C4-2B (cell line): ENCODE measurements at regions not wholly inside any gene's neighbourhood (a gene's known extent, or its start where the extent isn't known, plus 50 kb on each side); places are given as distances from the start of the nearest gene placed in this dataset.

Experiments used
- ZFX ChIP-seq: fragments of 450-650 bp; IDR thresholded peaks from 2 replicates; pipeline ENCODE4 v1.6.1; 2017
- TF ChIP-seq, protein P1 (sequence below): fragments of 450-650 bp; conservative IDR thresholded peaks from 2 replicates; pipeline ENCODE4 v1.5.1; 2017; ENCODE audit warnings: mild to moderate bottlenecking

DNA sequence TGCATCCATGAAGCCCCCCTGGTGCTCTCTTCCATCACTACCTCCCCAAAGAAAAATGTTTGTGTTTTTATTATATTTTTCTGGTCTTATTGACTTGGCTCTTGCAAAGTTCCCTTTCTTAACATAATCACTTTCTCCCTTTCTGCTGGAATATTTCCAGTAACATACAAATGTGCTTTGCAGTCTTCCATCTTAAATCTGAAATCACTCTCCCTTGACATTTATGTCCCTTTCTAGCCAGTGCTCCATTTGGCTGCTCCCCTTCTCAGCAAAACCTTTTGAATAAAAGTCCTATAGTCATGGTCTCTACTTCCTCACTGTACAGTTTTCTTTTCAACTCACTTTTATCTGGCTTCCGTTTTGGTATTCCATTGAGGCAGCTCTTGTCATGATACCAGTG is 118.8 kb downstream of the SNAPC1 start:
- TF ChIP-seq, protein P1, sequence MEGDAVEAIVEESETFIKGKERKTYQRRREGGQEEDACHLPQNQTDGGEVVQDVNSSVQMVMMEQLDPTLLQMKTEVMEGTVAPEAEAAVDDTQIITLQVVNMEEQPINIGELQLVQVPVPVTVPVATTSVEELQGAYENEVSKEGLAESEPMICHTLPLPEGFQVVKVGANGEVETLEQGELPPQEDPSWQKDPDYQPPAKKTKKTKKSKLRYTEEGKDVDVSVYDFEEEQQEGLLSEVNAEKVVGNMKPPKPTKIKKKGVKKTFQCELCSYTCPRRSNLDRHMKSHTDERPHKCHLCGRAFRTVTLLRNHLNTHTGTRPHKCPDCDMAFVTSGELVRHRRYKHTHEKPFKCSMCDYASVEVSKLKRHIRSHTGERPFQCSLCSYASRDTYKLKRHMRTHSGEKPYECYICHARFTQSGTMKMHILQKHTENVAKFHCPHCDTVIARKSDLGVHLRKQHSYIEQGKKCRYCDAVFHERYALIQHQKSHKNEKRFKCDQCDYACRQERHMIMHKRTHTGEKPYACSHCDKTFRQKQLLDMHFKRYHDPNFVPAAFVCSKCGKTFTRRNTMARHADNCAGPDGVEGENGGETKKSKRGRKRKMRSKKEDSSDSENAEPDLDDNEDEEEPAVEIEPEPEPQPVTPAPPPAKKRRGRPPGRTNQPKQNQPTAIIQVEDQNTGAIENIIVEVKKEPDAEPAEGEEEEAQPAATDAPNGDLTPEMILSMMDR: no peak
- no peak for TF ChIP-seq ZFX
